Muscle layer of colon (tissue), 2 donors: ENCODE measurements at regions not wholly inside any gene's neighbourhood (a gene's known extent, or its start where the extent isn't known, plus 50 kb on each side); places are given as distances from the start of the nearest gene placed in this dataset.

ENCODE experiments used
- H3K27ac ChIP-seq: one replicate; pipeline ENCODE4 v1.7.0; 2013; ENCODE audit warnings: low read depth, mild to moderate bottlenecking, low read length, moderate library complexity
- H3K27me3 ChIP-seq, 2 donors: one replicate each; pipeline ENCODE4 v1.7.0; 2013; ENCODE audit warnings: low read length in 2 of 2, mild to moderate bottlenecking in 2 of 2; ENCODE audit not compliant: insufficient read depth in 2 of 2, control insufficient read depth in 1 of 2
- H3K36me3 ChIP-seq: one replicate; pipeline ENCODE4 v1.7.0; 2013; ENCODE audit warnings: mild to moderate bottlenecking, low read length; ENCODE audit not compliant: insufficient read depth
- H3K4me1 ChIP-seq: one replicate; pipeline ENCODE4 v1.7.0; 2013; ENCODE audit warnings: mild to moderate bottlenecking, low read length; ENCODE audit not compliant: insufficient read depth
- H3K4me3 ChIP-seq, 2 donors: one replicate each; pipeline ENCODE4 v1.7.0; 2013; ENCODE audit warnings: low read length in 2 of 2, low read depth in 1 of 2, mild to moderate bottlenecking in 1 of 2, moderate library complexity in 1 of 2
- H3K9ac ChIP-seq: one replicate; pipeline ENCODE4 v1.7.0; 2013; ENCODE audit warnings: low read length
- H3K9me3 ChIP-seq: one replicate; pipeline ENCODE4 v1.7.0; 2013; ENCODE audit warnings: mild to moderate bottlenecking, low read length
- donor health status: abdominal sarcoma.
- donor health status: Adenocarcinoma of cecum.

DNA sequence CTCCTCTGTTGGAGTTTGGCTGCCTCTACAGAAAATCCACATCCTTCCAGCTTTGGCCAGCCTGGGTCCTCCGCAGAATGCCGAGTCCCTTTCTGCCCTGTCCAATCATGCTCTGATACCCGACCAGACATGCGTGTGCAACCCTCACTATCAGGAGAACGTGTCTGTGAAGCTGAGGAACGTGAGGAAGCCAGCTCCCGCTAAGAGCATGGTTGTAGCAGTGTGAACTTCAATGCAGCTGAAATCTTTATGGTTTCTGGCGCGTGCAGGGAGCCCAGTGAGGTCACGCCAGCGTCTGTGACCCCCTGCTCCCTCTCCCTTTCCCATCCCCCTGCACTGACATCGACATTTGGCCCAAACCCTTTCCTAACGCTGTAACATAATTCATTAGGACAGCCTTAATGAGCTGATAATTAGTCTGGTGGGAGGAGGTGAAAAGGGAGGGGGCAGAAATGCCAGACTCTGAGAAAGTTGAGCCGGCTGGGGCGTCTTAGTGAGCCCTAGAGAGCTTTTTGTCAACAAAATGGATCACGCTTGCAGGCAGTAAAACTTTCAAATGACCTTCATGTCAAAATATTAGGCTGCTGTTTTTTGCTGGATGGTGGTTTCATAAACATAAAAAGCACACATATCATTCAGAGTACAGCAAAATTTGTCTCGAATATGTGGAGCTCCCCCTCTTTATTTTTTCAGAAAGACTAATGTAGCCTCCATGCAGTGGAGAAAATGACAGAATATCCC is 423.3 kb downstream of the QKI start:
- Histone ChIP-seq H3K9me3 (no peaks in the 10 kb centered on the region), H3K27ac (no peak overlapping the region), H3K4me1 (peaks cover 12% of the 10 kb centered on the region), H3K36me3 (no peaks in the 10 kb centered on the region), H3K4me3 (peak overlapping the region; percentile 3 to 38), H3K27me3 (no peaks in the 10 kb centered on the region), H3K9ac (no peak overlapping the region)

DNA sequence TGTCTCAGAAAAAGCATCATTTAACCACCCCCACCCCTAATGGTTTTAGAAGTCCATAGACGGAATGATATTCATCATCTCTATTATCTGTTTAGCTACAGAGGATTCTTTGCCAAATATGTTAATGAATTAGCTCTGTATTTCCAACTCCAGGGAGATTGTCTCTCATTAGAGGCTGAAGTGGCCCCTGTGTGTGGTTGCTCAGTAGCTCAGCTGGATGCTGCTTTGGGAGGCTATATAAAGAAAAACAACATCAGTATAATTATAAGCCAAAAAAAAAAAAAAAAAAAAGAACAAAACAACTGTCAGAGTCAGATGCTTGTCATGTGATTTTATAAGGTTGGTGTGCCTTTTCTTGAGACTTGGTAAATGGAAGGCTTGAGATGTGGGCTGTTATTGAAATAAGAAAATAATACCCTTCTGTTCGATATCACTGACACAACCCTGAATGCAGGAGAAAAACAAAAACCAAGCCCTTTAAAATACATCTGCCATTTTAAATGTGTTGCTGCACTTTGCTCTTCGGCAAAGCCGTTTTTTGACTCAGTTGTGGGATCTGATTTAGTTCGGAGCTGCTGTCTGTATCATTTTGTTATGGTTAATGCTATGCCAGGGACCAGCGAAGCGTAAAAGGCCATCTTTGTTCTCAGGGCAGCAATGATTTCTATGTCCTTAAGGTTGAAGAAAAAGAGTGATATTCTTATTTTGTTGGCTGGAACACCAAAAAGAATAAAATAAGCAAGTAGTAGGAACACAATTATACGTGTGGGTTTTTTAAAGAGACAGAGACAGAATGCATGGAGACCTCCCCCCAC is 422.6 kb downstream of the QKI start:
- Histone ChIP-seq H3K9ac (no peak overlapping the region), H3K36me3 (no peaks in the 10 kb centered on the region), H3K9me3 (no peaks in the 10 kb centered on the region), H3K4me1 (peaks cover 12% of the 10 kb centered on the region), H3K27me3 (no peaks in the 10 kb centered on the region), H3K4me3 (peak overlapping the region; percentile 3 to 38), H3K27ac (no peak overlapping the region)

DNA sequence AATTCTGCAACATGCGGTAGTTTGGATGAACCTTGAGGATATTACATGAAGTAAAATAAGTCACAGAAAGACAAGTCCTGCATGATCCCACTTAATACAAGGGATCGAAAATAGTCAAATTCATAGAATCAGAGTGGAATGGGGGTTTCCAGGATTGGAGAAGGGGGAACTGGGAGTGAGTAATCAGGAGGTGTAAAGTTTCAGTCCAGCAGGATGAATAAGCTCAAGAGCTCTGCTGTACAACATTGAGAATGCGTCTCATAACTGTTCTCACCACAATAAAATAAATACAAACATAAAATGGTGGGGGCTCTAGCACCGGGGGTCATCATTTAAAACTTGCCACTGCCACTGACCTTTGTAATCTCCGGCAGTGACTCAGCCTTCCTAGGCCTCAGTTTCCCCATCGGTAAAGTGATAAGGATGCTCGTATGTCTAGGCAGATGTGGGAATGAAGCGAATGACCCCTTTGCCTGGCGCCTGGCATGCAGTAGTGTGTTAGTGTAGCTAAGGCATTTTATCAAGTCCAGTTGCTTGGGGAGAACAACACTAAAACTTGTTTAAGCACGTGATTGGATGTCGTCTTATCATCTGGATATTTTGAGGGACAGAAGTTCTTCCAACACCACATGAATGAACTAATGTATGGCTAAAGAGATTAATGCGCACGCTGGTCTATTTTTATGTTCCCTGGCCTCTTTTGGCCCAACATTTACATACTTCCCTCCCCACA is 421.1 kb downstream of the QKI start:
- H3K27me3 ChIP-seq, result no peaks in the 10 kb centered on the region

DNA sequence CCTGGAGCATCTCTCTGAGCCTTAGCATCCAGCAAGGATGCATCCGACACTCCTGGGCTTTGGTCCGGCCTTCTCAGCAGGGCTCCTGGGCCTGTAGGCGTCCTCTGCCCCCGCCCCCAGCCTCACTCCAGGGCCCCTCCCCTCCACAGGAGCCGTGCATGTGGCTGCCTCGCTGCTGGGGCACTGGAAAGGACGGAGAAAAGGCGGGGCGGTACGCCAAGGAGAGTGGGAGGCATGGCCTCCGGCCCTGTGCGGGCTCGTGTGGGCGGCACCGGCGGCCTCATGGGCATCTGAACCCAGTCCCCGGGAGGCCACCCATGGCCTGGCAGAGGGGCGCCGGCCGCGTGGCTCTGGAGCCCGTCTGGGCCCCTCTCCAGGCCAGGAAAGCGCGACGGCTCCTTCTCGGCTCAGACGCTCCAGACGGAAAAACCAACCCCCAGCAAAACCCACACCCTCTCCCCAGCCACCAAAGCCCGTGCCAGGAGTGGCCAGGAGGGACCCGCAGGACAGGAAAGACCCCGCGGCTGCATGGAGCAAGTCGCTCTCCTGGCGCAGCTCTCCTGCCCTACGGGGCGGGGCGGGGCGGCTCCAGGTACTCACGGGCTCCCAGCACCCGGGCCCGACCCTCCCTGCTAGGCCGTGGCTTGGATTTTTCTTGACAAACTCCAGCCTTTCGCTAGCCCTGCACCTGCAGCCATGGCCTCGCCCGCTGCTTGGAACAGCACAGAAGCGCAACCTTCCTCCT is 419.9 kb downstream of the QKI start:
- H3K4me1 ChIP-seq, result peaks cover 12% of the 10 kb centered on the region
- H3K9me3 ChIP-seq, result no peaks in the 10 kb centered on the region
- H3K36me3 ChIP-seq, result no peaks in the 10 kb centered on the region
- H3K27me3 ChIP-seq, result no peaks in the 10 kb centered on the region
- no peak overlapping the region for H3K4me3 ChIP-seq
- H3K9ac ChIP-seq, result no peak overlapping the region
- H3K27ac ChIP-seq, result no peak overlapping the region

More for the DNA sequence above, 421.1 kb downstream of the QKI start:
- no peaks in the 10 kb centered on the region for H3K9me3 ChIP-seq
- peaks cover 12% of the 10 kb centered on the region for H3K4me1 ChIP-seq
- H3K27ac ChIP-seq, result no peak overlapping the region
- H3K4me3 ChIP-seq, result no peak overlapping the region
- H3K36me3 ChIP-seq, result no peaks in the 10 kb centered on the region
- H3K9ac ChIP-seq, result no peak overlapping the region

DNA sequence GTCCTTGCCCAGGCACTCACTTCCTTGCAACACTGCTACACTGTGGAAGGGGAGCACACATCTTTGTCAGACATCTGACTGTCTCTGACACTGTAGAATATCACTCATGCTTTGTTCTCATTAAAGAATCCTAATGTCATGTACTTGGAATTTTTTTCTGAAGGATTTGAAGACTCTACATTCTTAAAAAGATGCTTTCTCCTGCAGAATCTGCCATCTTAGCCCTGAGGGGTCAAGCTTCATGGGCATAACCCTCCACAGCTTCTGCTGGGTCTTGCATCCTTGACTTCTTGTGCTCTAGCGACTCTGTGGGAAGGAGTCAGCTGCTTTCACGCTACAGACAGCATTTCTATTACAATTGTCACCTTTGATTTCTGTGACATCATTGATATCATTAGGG is 417.2 kb downstream of the QKI start:
- Histone ChIP-seq H3K27ac (no peak overlapping the region), H3K4me1 (no peaks in the 10 kb centered on the region), H3K27me3 (no peaks in the 10 kb centered on the region), H3K9ac (no peak overlapping the region), H3K9me3 (no peaks in the 10 kb centered on the region), H3K4me3 (no peak overlapping the region), H3K36me3 (no peaks in the 10 kb centered on the region)

DNA sequence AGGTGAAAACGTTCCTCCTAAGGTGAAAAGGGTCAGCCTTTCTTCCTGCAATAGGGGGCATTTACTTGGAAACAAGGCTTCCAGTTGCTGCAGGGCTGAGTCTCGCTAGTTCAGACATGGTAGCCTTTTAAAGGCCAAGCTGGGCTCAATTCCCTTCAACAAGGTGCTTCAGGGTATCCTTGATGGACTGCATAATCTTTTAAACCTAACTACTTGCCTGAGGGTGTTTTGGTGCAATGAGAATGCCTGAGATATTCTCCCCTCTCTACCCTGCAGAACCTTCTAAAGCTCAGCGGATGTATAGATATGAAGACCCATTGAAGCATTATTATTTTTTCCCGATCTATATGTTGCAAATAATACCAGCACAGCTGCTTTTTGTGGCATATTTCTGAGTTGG is 416.1 kb downstream of the QKI start:
- Histone ChIP-seq H3K27me3 (no peaks in the 10 kb centered on the region), H3K4me1 (no peaks in the 10 kb centered on the region), H3K9me3 (no peaks in the 10 kb centered on the region), H3K36me3 (no peaks in the 10 kb centered on the region), H3K9ac (no peak overlapping the region), H3K4me3 (no peak overlapping the region), H3K27ac (no peak overlapping the region)

DNA sequence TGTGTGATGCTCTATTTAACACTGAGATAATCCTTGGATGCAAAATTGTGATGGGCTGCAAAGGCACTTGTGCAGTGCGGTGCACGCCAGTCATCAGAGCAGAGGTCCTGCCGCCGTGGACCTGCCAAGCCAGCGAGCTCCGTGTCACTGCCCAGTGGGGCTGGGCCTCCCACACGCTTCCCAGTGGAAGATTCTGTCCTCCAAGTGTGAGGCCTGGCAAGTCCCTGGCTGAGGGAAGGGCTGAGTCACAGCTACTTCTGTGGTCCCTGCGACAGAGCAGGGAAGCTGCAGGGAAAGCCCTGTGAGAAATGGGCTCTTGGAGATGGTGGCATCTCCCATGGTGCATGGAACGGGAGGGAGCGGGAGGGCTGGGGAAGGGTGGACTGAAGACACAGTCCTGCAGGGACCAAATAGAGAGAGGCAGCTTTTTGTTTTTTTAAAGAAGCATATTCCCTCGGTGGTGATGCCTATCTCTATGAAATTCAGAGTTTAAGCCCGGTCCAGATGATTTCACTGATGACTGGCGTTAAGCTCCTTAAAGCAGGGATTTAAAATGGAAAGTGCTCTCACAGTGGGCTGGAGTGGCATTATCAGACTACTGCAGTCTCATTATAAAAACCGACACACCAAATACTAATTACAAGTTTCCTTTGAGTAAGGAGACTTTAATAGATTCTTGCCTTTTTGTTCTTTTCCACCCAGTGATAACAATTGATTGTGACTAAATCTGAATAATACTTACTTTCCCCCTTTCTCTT is 413.7 kb downstream of the QKI start:
- no peak overlapping the region for H3K27ac ChIP-seq
- H3K4me3 ChIP-seq, result no peak overlapping the region
- H3K4me1 ChIP-seq, result no peaks in the 10 kb centered on the region
- no peak overlapping the region for H3K9ac ChIP-seq
- no peaks in the 10 kb centered on the region for H3K27me3 ChIP-seq
- no peaks in the 10 kb centered on the region for H3K36me3 ChIP-seq
- H3K9me3 ChIP-seq, result no peaks in the 10 kb centered on the region

DNA sequence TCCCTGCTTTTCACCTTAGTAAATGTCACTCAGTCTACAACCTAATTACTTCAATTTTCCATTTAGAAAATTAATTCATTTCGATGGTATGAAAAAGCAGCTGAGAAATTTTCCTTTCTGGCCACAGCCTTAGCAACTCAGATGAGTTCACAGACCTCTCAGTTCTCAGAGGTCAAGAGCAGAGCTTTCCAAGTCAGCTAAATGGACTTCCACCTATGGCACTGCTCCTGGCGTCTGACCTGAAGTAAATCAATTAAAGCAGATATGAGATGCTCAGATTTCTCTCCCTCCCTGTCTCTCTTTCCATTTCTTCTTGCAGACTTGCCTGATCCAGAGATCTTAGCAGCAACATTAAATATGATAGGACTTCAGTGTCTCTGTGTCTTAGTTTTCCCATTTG is 412.6 kb downstream of the QKI start:
- H3K4me1 ChIP-seq, result no peaks in the 10 kb centered on the region
- H3K9me3 ChIP-seq, result no peaks in the 10 kb centered on the region
- H3K4me3 ChIP-seq, result no peak overlapping the region

DNA sequence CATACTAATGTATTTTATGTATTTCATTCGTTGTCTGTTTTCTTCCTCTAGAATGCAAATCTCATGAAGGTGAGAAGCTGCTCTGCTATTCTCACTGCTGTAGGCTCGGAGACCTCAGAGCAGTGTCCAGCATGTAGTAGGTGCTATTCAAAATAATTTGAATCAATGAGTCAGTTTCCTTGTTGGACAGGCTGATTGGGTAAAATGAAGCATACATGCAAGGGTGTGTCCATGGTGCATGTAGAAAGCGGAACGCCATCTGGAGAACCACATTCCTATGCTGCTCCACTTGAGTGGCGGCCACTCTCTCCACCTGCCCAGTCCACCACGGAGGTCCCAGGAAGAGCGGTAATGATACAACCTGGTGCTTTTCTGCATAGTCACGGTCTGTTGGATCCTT is 412.1 kb downstream of the QKI start:
- Histone ChIP-seq H3K36me3 (no peaks in the 10 kb centered on the region), H3K4me1 (no peaks in the 10 kb centered on the region), H3K9ac (no peak overlapping the region), H3K9me3 (no peaks in the 10 kb centered on the region), H3K27me3 (no peaks in the 10 kb centered on the region), H3K27ac (no peak overlapping the region), H3K4me3 (no peak overlapping the region)

More for the DNA sequence above, 412.6 kb downstream of the QKI start:
- H3K9ac ChIP-seq, result no peak overlapping the region
- no peaks in the 10 kb centered on the region for H3K36me3 ChIP-seq
- H3K27ac ChIP-seq, result no peak overlapping the region
- H3K27me3 ChIP-seq, result no peaks in the 10 kb centered on the region

DNA sequence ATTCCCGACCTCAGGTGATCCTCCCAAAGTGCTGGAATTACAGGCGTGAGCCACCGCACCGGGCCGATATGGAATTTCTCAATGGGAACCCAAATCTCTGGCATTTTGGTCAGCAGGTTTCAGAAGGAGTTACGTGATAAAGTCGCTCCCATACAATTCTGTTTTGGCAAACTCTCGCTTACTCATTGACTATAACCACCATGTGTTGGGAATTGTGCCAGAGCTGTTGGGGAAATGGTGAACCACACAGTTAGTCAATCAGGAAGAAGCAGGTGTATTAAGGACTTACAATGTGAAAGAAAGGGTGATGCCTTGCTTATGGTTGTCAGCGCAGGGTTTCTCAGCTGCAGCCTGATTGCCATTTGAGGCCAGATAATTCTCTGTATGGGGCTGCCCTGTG is 410.5 kb downstream of the QKI start:
- Histone ChIP-seq H3K27me3 (no peaks in the 10 kb centered on the region), H3K27ac (no peak overlapping the region), H3K36me3 (no peaks in the 10 kb centered on the region), H3K4me3 (no peak overlapping the region), H3K9ac (no peak overlapping the region), H3K4me1 (no peaks in the 10 kb centered on the region), H3K9me3 (no peaks in the 10 kb centered on the region)
